Erythroblast (primary cell): ENCODE measurements at regions not wholly inside any gene's neighbourhood (a gene's known extent, or its start where the extent isn't known, plus 50 kb on each side); places are given as distances from the start of the nearest gene placed in this dataset.
"Not testable (repeated sequence)": the region's sequence is repeated elsewhere in the genome, so short reads cannot be mapped to it uniquely, and the experiment has no call there.

Experiments used
- GATA1 ChIP-seq: IDR thresholded peaks from 2 replicates; pipeline ENCODE4 v1.6.1; 2011; ENCODE audit warnings: low read depth, mild to moderate bottlenecking, control low read depth, low read length, moderate library complexity
- POLR2A ChIP-seq: IDR thresholded peaks from 2 replicates; pipeline ENCODE4 v1.6.1; 2011; ENCODE audit warnings: mild to moderate bottlenecking, low read length

GRCh38 chr18:43849831-43850230 lies 572.5 kb upstream of the SYT4 start:
- not testable (repeated sequence) for TF ChIP-seq POLR2A, GATA1
